Neural cell (in vitro differentiated cells): ENCODE measurements at regions not wholly inside any gene's neighbourhood (a gene's known extent, or its start where the extent isn't known, plus 50 kb on each side); places are given as distances from the start of the nearest gene placed in this dataset.

Source experiments
- CTCF ChIP-seq: fragments of 450-650 bp; IDR thresholded peaks from 2 replicates; pipeline ENCODE4 v1.5.1; 2014; ENCODE audit warnings: antibody characterized with exemption, mild to moderate bottlenecking, moderate library complexity; ENCODE audit not compliant: poor library complexity, severe bottlenecking
- EP300 ChIP-seq: fragments of 450-650 bp; conservative IDR thresholded peaks from 2 replicates; pipeline ENCODE4 v1.6.1; 2014; ENCODE audit warnings: antibody characterized with exemption, mild to moderate bottlenecking, moderate library complexity; ENCODE audit not compliant: poor library complexity, severe bottlenecking

GRCh38 chr7:81014266-81014665, 95.4 kb upstream of the SEMA3C start:
- TF ChIP-seq CTCF (no peak), EP300 (no peak)
